PC-3 (cell line): ENCODE measurements at regions not wholly inside any gene's neighbourhood (a gene's known extent, or its start where the extent isn't known, plus 50 kb on each side); places are given as distances from the start of the nearest gene placed in this dataset.
A peak's percentile ranks its signal among the peaks of the same experiment; 100 is the strongest.

ENCODE experiments used
- ATAC-seq: fragments of 200-7000 bp; cut with Tn5 transposase; 2 replicates; pipeline ENCODE4 v1.9.1; 2020; ENCODE audit warnings: mild to moderate bottlenecking, moderate library complexity
- BruUV-seq: library from RNA; stranded (reverse); fragments of 400-500 nt; replicated peaks from 2 replicates; lab custom pipeline; 2021; lab: Mats Ljungman, UMichigan
- CTCF ChIA-PET: fragments of 300-600 bp; sonication (Branson Sonifier 250); formaldehyde crosslinking; loops from one replicate; lab custom pipeline; 2022; ENCODE audit warnings: antibody characterized with exemption; lab: Charles Lee
- POLR2A ChIA-PET: fragments of 300-600 bp; sonication (Branson Sonifier 250); formaldehyde crosslinking; loops from one replicate; lab custom pipeline; 2022; ENCODE audit warnings: antibody characterized with exemption; ENCODE audit not compliant: unreplicated experiment; lab: Charles Lee
- DNase-seq: peaks from one replicate; pipeline ENCODE4 v3.0.0-alpha.2; 2015
- H2AFZ ChIP-seq: fragments of 300-600 bp; sonication (generic); 2 replicates; pipeline ENCODE4 v1.6.0; 2016; ENCODE audit warnings: antibody characterized with exemption, low read length
- H3F3A ChIP-seq: fragments of 300-600 bp; sonication (generic); one replicate; pipeline ENCODE4 v1.6.0; 2017; ENCODE audit warnings: antibody characterized with exemption, low read length, control low read depth, mild to moderate bottlenecking; ENCODE audit not compliant: unreplicated experiment
- H3K27ac ChIP-seq: fragments of 300-600 bp; sonication (generic); 2 replicates; pipeline ENCODE4 v1.5.1; 2016; ENCODE audit warnings: mild to moderate bottlenecking, low read length
- H3K27me3 ChIP-seq: fragments of 300-600 bp; sonication (generic); 2 replicates; pipeline ENCODE4 v1.6.1; 2016; ENCODE audit warnings: low read length, mixed read lengths
- H3K36me3 ChIP-seq: fragments of 300-600 bp; sonication (generic); 2 replicates; pipeline ENCODE4 v1.6.1; 2016; ENCODE audit warnings: low read depth, mixed run types, low read length, mixed read lengths
- H3K4me1 ChIP-seq: fragments of 300-600 bp; sonication (generic); 2 replicates; pipeline ENCODE4 v1.5.1; 2016; ENCODE audit warnings: low read length; ENCODE audit not compliant: insufficient read depth
- H3K4me2 ChIP-seq: fragments of 300-600 bp; sonication (generic); 2 replicates; pipeline ENCODE4 v1.6.0; 2016; ENCODE audit warnings: low read length
- H3K4me3 ChIP-seq: fragments of 300-600 bp; sonication (generic); 2 replicates; pipeline ENCODE4 v1.5.1; 2016; ENCODE audit warnings: mild to moderate bottlenecking, low read length, mixed read lengths
- H3K79me2 ChIP-seq: fragments of 300-600 bp; sonication (generic); 2 replicates; pipeline ENCODE4 v1.6.1; 2017; ENCODE audit warnings: low read length, mixed read lengths
- H3K9ac ChIP-seq: fragments of 300-600 bp; sonication (generic); 2 replicates; pipeline ENCODE4 v1.6.0; 2016; ENCODE audit warnings: mild to moderate bottlenecking, low read length
- H3K9me2 ChIP-seq: fragments of 300-600 bp; sonication (generic); replicated peaks from 2 replicates; pipeline ENCODE4 v1.6.1; 2016; ENCODE audit warnings: mixed run types, low read length, mixed read lengths
- H3K9me3 ChIP-seq: fragments of 300-600 bp; sonication (generic); 2 replicates; pipeline ENCODE4 v1.6.1; 2016; ENCODE audit warnings: low read length, mixed read lengths
- H4K20me1 ChIP-seq: fragments of 300-600 bp; sonication (generic); 2 replicates; pipeline ENCODE4 v1.6.1; 2016; ENCODE audit warnings: low read length, mixed read lengths
- EZH2 ChIP-seq: fragments of 300-600 bp; sonication (generic); IDR thresholded peaks from one replicate; pipeline ENCODE4 v1.6.1; 2017; ENCODE audit warnings: antibody characterized with exemption, mild to moderate bottlenecking, low read length; ENCODE audit not compliant: unreplicated experiment
- EZH2phosphoT487 ChIP-seq: fragments of 300-600 bp; sonication (generic); IDR thresholded peaks from 2 replicates; pipeline ENCODE4 v1.6.1; 2018; ENCODE audit warnings: mild to moderate bottlenecking, antibody characterized with exemption, low read length, borderline replicate concordance
- intact Hi-C: fragments of 100-400 bp; cut with micrococcal nuclease; formaldehyde crosslinking; loops from 2 replicates; pipeline ENCODE4 v1.9.0; 2023
- TF ChIP-seq, protein P1 (sequence below): fragments of 300-600 bp; sonication (generic); conservative IDR thresholded peaks from 2 replicates; pipeline ENCODE4 v1.5.1; 2017; ENCODE audit warnings: antibody characterized with exemption, low read depth, mild to moderate bottlenecking, low read length

DNA sequence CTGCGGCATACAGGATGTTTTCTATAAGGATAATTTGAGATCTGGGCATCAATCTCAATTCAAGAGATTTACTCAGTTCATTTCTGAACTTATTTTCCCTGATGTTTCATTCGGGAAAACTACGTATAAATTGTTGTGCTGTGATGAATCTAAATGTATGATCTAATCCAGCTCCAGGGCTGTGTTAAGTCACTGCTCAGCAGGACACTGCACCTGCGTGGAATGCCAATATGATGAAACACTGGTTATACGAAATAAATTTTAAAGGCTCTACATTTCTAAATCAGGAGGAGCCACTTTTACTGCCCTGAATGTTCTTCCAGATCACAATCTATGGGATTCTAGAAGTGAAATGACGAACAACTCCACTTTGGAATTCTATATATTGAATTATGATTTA, 259.0 kb downstream of the HNMT start:
- H3K27ac ChIP-seq, result no peak overlapping the region
- no peaks in the 10 kb centered on the region for H3K79me2 ChIP-seq
- no peak overlapping the region for H3K9ac ChIP-seq
- TF ChIP-seq EZH2phosphoT487 (no peak), EZH2 (no peak)
- TF ChIP-seq, protein P1, sequence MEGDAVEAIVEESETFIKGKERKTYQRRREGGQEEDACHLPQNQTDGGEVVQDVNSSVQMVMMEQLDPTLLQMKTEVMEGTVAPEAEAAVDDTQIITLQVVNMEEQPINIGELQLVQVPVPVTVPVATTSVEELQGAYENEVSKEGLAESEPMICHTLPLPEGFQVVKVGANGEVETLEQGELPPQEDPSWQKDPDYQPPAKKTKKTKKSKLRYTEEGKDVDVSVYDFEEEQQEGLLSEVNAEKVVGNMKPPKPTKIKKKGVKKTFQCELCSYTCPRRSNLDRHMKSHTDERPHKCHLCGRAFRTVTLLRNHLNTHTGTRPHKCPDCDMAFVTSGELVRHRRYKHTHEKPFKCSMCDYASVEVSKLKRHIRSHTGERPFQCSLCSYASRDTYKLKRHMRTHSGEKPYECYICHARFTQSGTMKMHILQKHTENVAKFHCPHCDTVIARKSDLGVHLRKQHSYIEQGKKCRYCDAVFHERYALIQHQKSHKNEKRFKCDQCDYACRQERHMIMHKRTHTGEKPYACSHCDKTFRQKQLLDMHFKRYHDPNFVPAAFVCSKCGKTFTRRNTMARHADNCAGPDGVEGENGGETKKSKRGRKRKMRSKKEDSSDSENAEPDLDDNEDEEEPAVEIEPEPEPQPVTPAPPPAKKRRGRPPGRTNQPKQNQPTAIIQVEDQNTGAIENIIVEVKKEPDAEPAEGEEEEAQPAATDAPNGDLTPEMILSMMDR, result no peak
- ChIA-PET CTCF (no interaction called here), POLR2A (no interaction called here)
- intact Hi-C loops, result no loop called here
- H3K4me3 ChIP-seq, result no peak overlapping the region
- ATAC-seq, result no peak
- no peaks in the 10 kb centered on the region for H4K20me1 ChIP-seq
- H3K4me1 ChIP-seq, result no peaks in the 10 kb centered on the region
- H3K4me2 ChIP-seq, result no peak overlapping the region
- no peak overlapping the region for H2AFZ ChIP-seq
- H3K36me3 ChIP-seq, result no peaks in the 10 kb centered on the region
- no peaks in the 10 kb centered on the region for H3F3A ChIP-seq
- DNase-seq, result peak; percentile 33
- H3K27me3 ChIP-seq, result no peaks in the 10 kb centered on the region
- no peaks in the 10 kb centered on the region for H3K9me2 ChIP-seq
- no TSS peak for BruUV-seq
- H3K9me3 ChIP-seq, result no peaks in the 10 kb centered on the region

- CTCF ChIA-PET, result no interaction called here
- TF ChIP-seq EZH2phosphoT487 (no peak), EZH2 (no peak)
- TF ChIP-seq, protein P1, result no peak
- H3K36me3 ChIP-seq, result no peaks in the 10 kb centered on the region
- ATAC-seq (no peak), DNase-seq (no peak)
- H3K27me3 ChIP-seq, result no peaks in the 10 kb centered on the region
- POLR2A ChIA-PET, result no interaction called here
- BruUV-seq, result no TSS peak
- H2AFZ ChIP-seq, result no peak overlapping the region
- H3K9me3 ChIP-seq, result no peaks in the 10 kb centered on the region
- H3K9ac ChIP-seq, result no peak overlapping the region
- no peaks in the 10 kb centered on the region for H4K20me1 ChIP-seq
- H3K9me2 ChIP-seq, result no peaks in the 10 kb centered on the region
- intact Hi-C loops, result no loop called here
- no peak overlapping the region for H3K27ac ChIP-seq
- H3K4me1 ChIP-seq, result no peaks in the 10 kb centered on the region
- H3K4me2 ChIP-seq, result no peak overlapping the region
- no peak overlapping the region for H3K4me3 ChIP-seq
- no peaks in the 10 kb centered on the region for H3K79me2 ChIP-seq
- H3F3A ChIP-seq, result no peaks in the 10 kb centered on the region
Measured at GRCh38 chr2:138227195-138227594, 262.9 kb downstream of the HNMT start.

DNA sequence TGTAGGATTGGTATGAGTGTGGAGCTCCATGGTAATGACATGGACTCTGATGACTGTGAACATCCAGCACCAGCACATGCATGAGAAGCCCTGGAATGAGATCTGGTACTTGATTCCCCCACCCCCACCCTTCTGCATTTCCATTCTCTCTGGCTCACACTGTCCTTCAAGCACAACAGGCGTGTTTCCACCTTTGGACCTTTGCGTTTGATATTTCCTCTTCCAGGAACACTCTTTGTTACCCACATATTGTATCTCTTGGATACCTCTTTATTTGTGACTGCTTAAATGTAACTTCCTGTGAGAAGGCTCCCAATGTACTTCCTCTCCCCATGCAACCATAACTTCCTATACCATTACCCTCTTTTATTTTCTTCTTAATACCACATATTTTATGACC, 263.8 kb downstream of the HNMT start:
- POLR2A ChIA-PET, result no interaction called here
- no TSS peak for BruUV-seq
- H3F3A ChIP-seq, result no peaks in the 10 kb centered on the region
- no peak overlapping the region for H3K9ac ChIP-seq
- CTCF ChIA-PET, result no interaction called here
- no peak for ATAC-seq
- H4K20me1 ChIP-seq, result no peaks in the 10 kb centered on the region
- no peaks in the 10 kb centered on the region for H3K9me2 ChIP-seq
- H2AFZ ChIP-seq, result no peak overlapping the region
- intact Hi-C loops, result no loop called here
- no peaks in the 10 kb centered on the region for H3K4me1 ChIP-seq
- TF ChIP-seq, protein P1, result no peak
- TF ChIP-seq EZH2 (no peak), EZH2phosphoT487 (no peak)
- no peak overlapping the region for H3K4me2 ChIP-seq
- H3K27ac ChIP-seq, result no peak overlapping the region
- no peaks in the 10 kb centered on the region for H3K79me2 ChIP-seq
- H3K27me3 ChIP-seq, result no peaks in the 10 kb centered on the region
- no peaks in the 10 kb centered on the region for H3K36me3 ChIP-seq
- no peak overlapping the region for H3K4me3 ChIP-seq
- no peak for DNase-seq
- H3K9me3 ChIP-seq, result no peaks in the 10 kb centered on the region
